ENCODE measurements at regions not wholly inside any gene's neighbourhood (a gene's known extent, or its start where the extent isn't known, plus 50 kb on each side); places are given as distances from the start of the nearest gene placed in this dataset.

- no peak for TF ChIP-seq CTCF (IDR thresholded peaks at IDR 0.05)
- TF ChIP-seq CBX2 (IDR thresholded peaks at IDR 0.05; ENCODE audit: borderline replicate concordance, low read depth): no peak
- no peak for TF ChIP-seq CHD2 (IDR thresholded peaks at IDR 0.05; ENCODE audit: low read length, partially characterized antibody)
- no peak for TF ChIP-seq PBX3 (IDR thresholded peaks at IDR 0.05)
- no peak for TF ChIP-seq HOXB13 (CRISPR knock-in tag; IDR thresholded peaks at IDR 0.05; ENCODE audit: low read depth)
- no peak for TF ChIP-seq MYC (IDR thresholded peaks at IDR 0.05; ENCODE audit: borderline replicate concordance, low read length)
- no peak for TF ChIP-seq ELK1 (IDR thresholded peaks at IDR 0.05; ENCODE audit: low read depth, low read length)
- TF ChIP-seq RCOR1 (IDR thresholded peaks at IDR 0.05; ENCODE audit: low read depth, low read length): no peak
- TF ChIP-seq POLR2A (IDR thresholded peaks at IDR 0.05; ENCODE audit: low read length): no peak
- TF ChIP-seq MAFK (IDR thresholded peaks at IDR 0.05; ENCODE audit: partially characterized antibody): no peak
- no peak for TF ChIP-seq MAZ (IDR thresholded peaks at IDR 0.05; ENCODE audit: borderline replicate concordance, low read depth, low read length)
- no peak for TF ChIP-seq HDAC2 (IDR thresholded peaks at IDR 0.05)
These were observed 52.9 kb upstream of the PIK3CG start for GRCh38 chr7:106812027-106812643.

Measured in A549 (cell line).